ENCODE measurements at regions not wholly inside any gene's neighbourhood (a gene's known extent, or its start where the extent isn't known, plus 50 kb on each side); places are given as distances from the start of the nearest gene placed in this dataset.

GRCh38 chr1:208682664-208683013 is 438.5 kb upstream of the PLXNA2 start:
- ATAC-seq (no peak), DNase-seq (ENCODE audit: low read depth, low spot score) (no peak)
- no peak overlapping the region for H3K4me3 ChIP-seq (ENCODE audit: low read depth in 2 of 2, low read length in 2 of 2)
- H3K27me3 ChIP-seq (ENCODE audit: control insufficient read depth, insufficient read depth, low read length): no peaks in the 10 kb centered on the region
- intact Hi-C loops (cut with micrococcal nuclease; ENCODE audit: unreplicated experiment): no loop called here
- H3K36me3 ChIP-seq (ENCODE audit: control insufficient read depth, insufficient read depth, low read length): no peaks in the 10 kb centered on the region
- POLR2A ChIA-PET: no interaction called here
- no peaks in the 10 kb centered on the region for H3K4me1 ChIP-seq (ENCODE audit: control insufficient read depth, insufficient read depth, low read length)
- CTCF ChIA-PET: no interaction called here
- no TSS peak for BruUV-seq (replicated peaks)
- TF ChIP-seq CTCF (IDR thresholded peaks at IDR 0.05) (no peak), REST (IDR thresholded peaks at IDR 0.05; ENCODE audit: insufficient read depth in 1 of 2, low read depth in 2 of 2, low read length in 1 of 2) (no peak), TCF7L2 (IDR thresholded peaks at IDR 0.05; ENCODE audit: low read depth, low read length) (no peak), SIN3A (IDR thresholded peaks at IDR 0.05; ENCODE audit: borderline replicate concordance, insufficient read depth, low read depth, low read length) (no peak), POLR2AphosphoS5 (IDR thresholded peaks at IDR 0.05; ENCODE audit: low read depth, low read length) (no peak)
- H3K27ac ChIP-seq (ENCODE audit: low read length): no peak overlapping the region
- in situ Hi-C loops (cut with HindIII; ENCODE audit: low pct_unique_long_range_greater_than_20kb, low sequenced_read_pairs): no loop called here
- no peaks in the 10 kb centered on the region for H3K9me3 ChIP-seq (ENCODE audit: control insufficient read depth, insufficient read depth, low read depth, low read length)

GRCh38 chr1:208683141-208683540 is 439.0 kb upstream of the PLXNA2 start:
- CTCF ChIA-PET: no interaction called here
- Histone ChIP-seq H3K4me1 (ENCODE audit: control insufficient read depth, insufficient read depth, low read length) (no peaks in the 10 kb centered on the region), H3K4me3 (ENCODE audit: low read depth in 2 of 2, low read length in 2 of 2) (no peak overlapping the region), H3K9me3 (ENCODE audit: control insufficient read depth, insufficient read depth, low read depth, low read length) (no peaks in the 10 kb centered on the region), H3K36me3 (ENCODE audit: control insufficient read depth, insufficient read depth, low read length) (no peaks in the 10 kb centered on the region), H3K27me3 (ENCODE audit: control insufficient read depth, insufficient read depth, low read length) (no peaks in the 10 kb centered on the region), H3K27ac (ENCODE audit: low read length) (no peak overlapping the region)
- DNase-seq (ENCODE audit: low read depth, low spot score) (no peak), ATAC-seq (no peak)
- in situ Hi-C loops (cut with HindIII; ENCODE audit: low pct_unique_long_range_greater_than_20kb, low sequenced_read_pairs): no loop called here
- BruUV-seq (replicated peaks): no TSS peak
- TF ChIP-seq SIN3A (IDR thresholded peaks at IDR 0.05; ENCODE audit: borderline replicate concordance, insufficient read depth, low read depth, low read length): no peak
- no peak for TF ChIP-seq POLR2AphosphoS5 (IDR thresholded peaks at IDR 0.05; ENCODE audit: low read depth, low read length)
- no peak for TF ChIP-seq CTCF (IDR thresholded peaks at IDR 0.05)
- TF ChIP-seq TCF7L2 (IDR thresholded peaks at IDR 0.05; ENCODE audit: low read depth, low read length): no peak
- TF ChIP-seq REST (IDR thresholded peaks at IDR 0.05; ENCODE audit: insufficient read depth in 1 of 2, low read depth in 2 of 2, low read length in 1 of 2): no peak
- intact Hi-C loops (cut with micrococcal nuclease; ENCODE audit: unreplicated experiment): no loop called here
- POLR2A ChIA-PET: no interaction called here
